ENCODE measurements at regions not wholly inside any gene's neighbourhood (a gene's known extent, or its start where the extent isn't known, plus 50 kb on each side); places are given as distances from the start of the nearest gene placed in this dataset.

GRCh38 chr5:3899093-3899492, 303.5 kb downstream of the IRX1 start:
- Histone ChIP-seq H3K4me3 (no peak overlapping the region), H3K4me1 (no peaks in the 10 kb centered on the region), H3K27ac (no peak overlapping the region), H3K36me3 (no peaks in the 10 kb centered on the region), H3K27me3 (no peaks in the 10 kb centered on the region), H3K9me3 (no peaks in the 10 kb centered on the region)
- no peak for TF ChIP-seq CTCF (IDR thresholded peaks at IDR 0.05)
- no peak for TF ChIP-seq POLR2AphosphoS5 (IDR thresholded peaks at IDR 0.05; ENCODE audit: insufficient read depth in 1 of 2, low read depth in 1 of 2)
- TF ChIP-seq POLR2A (IDR thresholded peaks at IDR 0.05): no peak
- intact Hi-C loops (cut with DNase I): no loop called here
- peak in 1 of 2 donors; percentile 25 for DNase-seq (ENCODE audit: extremely low spot score in 2 of 2)

GRCh38 chr5:3904584-3904983, 309.0 kb downstream of the IRX1 start:
- Histone ChIP-seq H3K9me3 (no peaks in the 10 kb centered on the region), H3K4me3 (no peak overlapping the region), H3K27ac (no peak overlapping the region), H3K27me3 (no peaks in the 10 kb centered on the region), H3K4me1 (no peaks in the 10 kb centered on the region), H3K36me3 (no peaks in the 10 kb centered on the region)
- intact Hi-C loops (cut with DNase I): no loop called here
- no peak for TF ChIP-seq POLR2AphosphoS5 (IDR thresholded peaks at IDR 0.05; ENCODE audit: insufficient read depth in 1 of 2, low read depth in 1 of 2)
- no peak for TF ChIP-seq CTCF (IDR thresholded peaks at IDR 0.05)
- no peak for TF ChIP-seq POLR2A (IDR thresholded peaks at IDR 0.05)
- peak in 1 of 2 donors; percentile 52 for DNase-seq (ENCODE audit: extremely low spot score in 2 of 2)

GRCh38 chr5:3905031-3905430, 309.4 kb downstream of the IRX1 start:
- H3K27me3 ChIP-seq: no peaks in the 10 kb centered on the region
- no peak overlapping the region for H3K4me3 ChIP-seq
- DNase-seq (ENCODE audit: extremely low spot score in 2 of 2): peak in 1 of 2 donors; percentile 71
- H3K9me3 ChIP-seq: no peaks in the 10 kb centered on the region
- TF ChIP-seq POLR2AphosphoS5 (IDR thresholded peaks at IDR 0.05; ENCODE audit: insufficient read depth in 1 of 2, low read depth in 1 of 2): no peak
- TF ChIP-seq CTCF (IDR thresholded peaks at IDR 0.05): no peak
- TF ChIP-seq POLR2A (IDR thresholded peaks at IDR 0.05): no peak
- no peaks in the 10 kb centered on the region for H3K4me1 ChIP-seq
- intact Hi-C loops (cut with DNase I): no loop called here
- H3K27ac ChIP-seq: no peak overlapping the region
- H3K36me3 ChIP-seq: no peaks in the 10 kb centered on the region

- no peaks in the 10 kb centered on the region for H3K4me1 ChIP-seq
- no peaks in the 10 kb centered on the region for H3K27me3 ChIP-seq
- H3K4me3 ChIP-seq: no peak overlapping the region
- H3K27ac ChIP-seq: no peak overlapping the region
- TF ChIP-seq POLR2A (IDR thresholded peaks at IDR 0.05) (no peak), CTCF (IDR thresholded peaks at IDR 0.05) (no peak), POLR2AphosphoS5 (IDR thresholded peaks at IDR 0.05; ENCODE audit: insufficient read depth in 1 of 2, low read depth in 1 of 2) (no peak)
- intact Hi-C loops (cut with DNase I): no loop called here
- DNase-seq (ENCODE audit: extremely low spot score in 2 of 2): peak in 1 of 2 donors; percentile 54
- H3K36me3 ChIP-seq: no peaks in the 10 kb centered on the region
- no peaks in the 10 kb centered on the region for H3K9me3 ChIP-seq
These were observed 309.9 kb downstream of the IRX1 start for GRCh38 chr5:3905521-3905920.

GRCh38 chr5:3911111-3911510, 315.5 kb downstream of the IRX1 start:
- no peak overlapping the region for H3K27ac ChIP-seq
- H3K4me3 ChIP-seq: no peak overlapping the region
- no peaks in the 10 kb centered on the region for H3K4me1 ChIP-seq
- no peaks in the 10 kb centered on the region for H3K9me3 ChIP-seq
- TF ChIP-seq CTCF (IDR thresholded peaks at IDR 0.05): no peak
- no peak for TF ChIP-seq POLR2A (IDR thresholded peaks at IDR 0.05)
- TF ChIP-seq POLR2AphosphoS5 (IDR thresholded peaks at IDR 0.05; ENCODE audit: insufficient read depth in 1 of 2, low read depth in 1 of 2): no peak
- H3K36me3 ChIP-seq: no peaks in the 10 kb centered on the region
- no peaks in the 10 kb centered on the region for H3K27me3 ChIP-seq
- intact Hi-C loops (cut with DNase I): no loop called here
- DNase-seq (ENCODE audit: extremely low spot score in 2 of 2): peak in 1 of 2 donors; percentile 58
